H9 (cell line): ENCODE measurements at regions not wholly inside any gene's neighbourhood (a gene's known extent, or its start where the extent isn't known, plus 50 kb on each side); places are given as distances from the start of the nearest gene placed in this dataset.

Experiments used
- DNase-seq: peaks from one replicate; pipeline ENCODE4 v3.0.0-alpha.2; 2017
- H2AFZ ChIP-seq: one replicate; pipeline ENCODE4 v1.6.1; 2013; ENCODE audit warnings: mild to moderate bottlenecking, low read length, control low read depth, moderate library complexity
- H2AK5ac ChIP-seq: 2 replicates; pipeline ENCODE4 v1.6.1; 2013; ENCODE audit warnings: low read length, control low read depth, mixed read lengths; ENCODE audit not compliant: insufficient read length
- H2BK120ac ChIP-seq: one replicate; pipeline ENCODE4 v1.6.1; 2013; ENCODE audit warnings: low read depth, mild to moderate bottlenecking, low read length, control low read depth, inconsistent platforms; ENCODE audit not compliant: poor library complexity, severe bottlenecking
- H2BK12ac ChIP-seq: 2 replicates; pipeline ENCODE4 v1.6.1; 2013; ENCODE audit warnings: low read length, control low read depth, mixed read lengths, low read depth; ENCODE audit not compliant: insufficient read length
- H2BK15ac ChIP-seq: 2 replicates; pipeline ENCODE4 v1.6.1; 2013; ENCODE audit warnings: low read depth, low read length, control low read depth
- H2BK20ac ChIP-seq: one replicate; pipeline ENCODE4 v1.6.1; 2013; ENCODE audit warnings: low read depth, mild to moderate bottlenecking, low read length, control low read depth, inconsistent platforms; ENCODE audit not compliant: poor library complexity, severe bottlenecking
- H2BK5ac ChIP-seq: 2 replicates; pipeline ENCODE4 v1.6.1; 2013; ENCODE audit warnings: low read length, control low read depth, mixed read lengths; ENCODE audit not compliant: insufficient read length
- H3K14ac ChIP-seq: 2 replicates; pipeline ENCODE4 v1.6.1; 2013; ENCODE audit warnings: low read length, control low read depth; ENCODE audit not compliant: insufficient read depth
- H3K18ac ChIP-seq: 2 replicates; pipeline ENCODE4 v1.6.1; 2013; ENCODE audit warnings: low read depth, mild to moderate bottlenecking, mixed read lengths, low read length, control low read depth; ENCODE audit not compliant: insufficient read length
- H3K23ac ChIP-seq: 2 replicates; pipeline ENCODE4 v1.6.1; 2013; ENCODE audit warnings: low read length, control low read depth, mixed read lengths, low read depth; ENCODE audit not compliant: insufficient read length
- H3K23me2 ChIP-seq: 2 replicates; pipeline ENCODE4 v1.6.1; 2013; ENCODE audit warnings: low read depth, mild to moderate bottlenecking, mixed read lengths, low read length, control low read depth; ENCODE audit not compliant: insufficient read length, poor library complexity, severe bottlenecking
- H3K27ac ChIP-seq: 2 replicates; pipeline ENCODE4 v1.5.1; 2013; ENCODE audit warnings: low read length, control low read depth, mixed read lengths, low read depth; ENCODE audit not compliant: insufficient read length
- H3K27me3 ChIP-seq: 2 replicates; pipeline ENCODE4 v1.6.1; 2013; ENCODE audit warnings: low read length, control low read depth, inconsistent platforms; ENCODE audit not compliant: insufficient read depth
- H3K4ac ChIP-seq: 2 replicates; pipeline ENCODE4 v1.6.1; 2013; ENCODE audit warnings: low read depth, mild to moderate bottlenecking, control low read depth, inconsistent platforms, low read length, moderate library complexity
- H3K4me1 ChIP-seq: 2 replicates; pipeline ENCODE4 v1.6.1; 2013; ENCODE audit warnings: low read length, control low read depth, inconsistent platforms; ENCODE audit not compliant: insufficient read depth
- H3K4me2 ChIP-seq: 2 replicates; pipeline ENCODE4 v1.6.1; 2013; ENCODE audit warnings: low read length, control low read depth, mixed read lengths; ENCODE audit not compliant: insufficient read length, insufficient read depth
- H3K56ac ChIP-seq: 2 replicates; pipeline ENCODE4 v1.6.1; 2013; ENCODE audit warnings: low read depth, mild to moderate bottlenecking, mixed read lengths, low read length, control low read depth; ENCODE audit not compliant: insufficient read length
- H3K79me1 ChIP-seq: 2 replicates; pipeline ENCODE4 v1.6.1; 2013; ENCODE audit warnings: low read depth, mild to moderate bottlenecking, moderate library complexity, low read length, control low read depth, inconsistent platforms; ENCODE audit not compliant: insufficient read depth, poor library complexity, severe bottlenecking
- H3K79me2 ChIP-seq: 2 replicates; pipeline ENCODE4 v1.6.1; 2013; ENCODE audit warnings: low read length, control low read depth, inconsistent platforms; ENCODE audit not compliant: insufficient read depth
- H3K9ac ChIP-seq: 2 replicates; pipeline ENCODE4 v1.6.1; 2013; ENCODE audit warnings: low read length, control low read depth, mixed read lengths; ENCODE audit not compliant: insufficient read length; ENCODE audit errors: extremely low read depth
- H3K9me3 ChIP-seq: one replicate; pipeline ENCODE4 v1.6.1; 2013; ENCODE audit warnings: low read depth, low read length, inconsistent platforms; ENCODE audit not compliant: control insufficient read depth
- H3T11ph ChIP-seq: one replicate; pipeline ENCODE4 v1.6.1; 2013; ENCODE audit warnings: mild to moderate bottlenecking, low read length, control low read depth, inconsistent platforms
- H4K20me1 ChIP-seq: one replicate; pipeline ENCODE4 v1.6.1; 2013; ENCODE audit not compliant: control insufficient read depth, insufficient read length, insufficient read depth
- H4K5ac ChIP-seq: 2 replicates; pipeline ENCODE4 v1.6.1; 2013; ENCODE audit warnings: low read depth, mild to moderate bottlenecking, mixed read lengths, low read length, control low read depth; ENCODE audit not compliant: insufficient read length
- H4K8ac ChIP-seq: replicated peaks from 2 replicates; pipeline ENCODE4 v1.6.1; 2013; ENCODE audit warnings: low read length, control low read depth, mixed read lengths, low read depth; ENCODE audit not compliant: insufficient read length
- H4K91ac ChIP-seq: 2 replicates; pipeline ENCODE4 v1.6.1; 2013; ENCODE audit warnings: low read depth, mild to moderate bottlenecking, moderate library complexity, mixed read lengths, low read length, control low read depth; ENCODE audit not compliant: insufficient read length
- H3K27ac Mint-ChIP-seq, 3 experiments: 2 replicates in 2 of 3; 3 replicates in 1 of 3; pipeline ENCODE4 v1.8.0; 2020 to 2021; ENCODE audit warnings: mixed read lengths in 3 of 3, mild to moderate bottlenecking in 1 of 3, moderate library complexity in 1 of 3
- H3K27me3 Mint-ChIP-seq: 2 replicates; pipeline ENCODE4 v1.8.0; 2021; ENCODE audit warnings: low read depth, mild to moderate bottlenecking, moderate library complexity, mixed read lengths
- H3K36me3 Mint-ChIP-seq, 3 experiments: 2 replicates in 2 of 3; 3 replicates in 1 of 3; pipeline ENCODE4 v1.8.0; 2020 to 2021; ENCODE audit warnings: low read depth in 3 of 3, mixed read lengths in 3 of 3; ENCODE audit not compliant: insufficient read depth in 1 of 3
- H3K4me1 Mint-ChIP-seq, 2 experiments: 2 replicates each; pipeline ENCODE4 v1.8.0; 2020; ENCODE audit warnings: mixed read lengths in 2 of 2
- H3K4me3 Mint-ChIP-seq, 2 experiments: 2 replicates in 1 of 2; 3 replicates in 1 of 2; pipeline ENCODE4 v1.8.0; 2020 to 2021; ENCODE audit warnings: mild to moderate bottlenecking in 2 of 2, mixed read lengths in 2 of 2, moderate library complexity in 1 of 2
- H3K9me3 Mint-ChIP-seq, 2 experiments: 2 replicates in 1 of 2; 3 replicates in 1 of 2; pipeline ENCODE4 v1.8.0; 2020; ENCODE audit warnings: mild to moderate bottlenecking in 2 of 2, mixed read lengths in 2 of 2, moderate library complexity in 1 of 2
- WGBS: extraction: QIAGEN DNeasy Blood & Tissue Kit; methylation state at CpG from one replicate; pipeline ENCODE4 v1.1.7; 2013; ENCODE audit warnings: missing lambda C conversion rate, low lambda C conversion rate, mixed read lengths; ENCODE audit not compliant: insufficient read length; ENCODE audit errors: extremely low coverage; 5-methylcytosine and 5-hydroxymethylcytosine counted together
- TF ChIP-seq, protein P1 (sequence below): fragments of 200-600 bp; sonication (generic); conservative IDR thresholded peaks from 3 replicates; pipeline ENCODE4 v1.8.0; 2021; ENCODE audit warnings: antibody characterized with exemption, mild to moderate bottlenecking

- no peak overlapping the region for H3K4me3 Mint-ChIP-seq
- peaks cover 0 to 5% (median 0%) of the 10 kb centered on the region in 3 experiments; a peak in 3 of 7 replicates for H3K36me3 Mint-ChIP-seq
- Histone ChIP-seq H3K27me3 (no peaks in the 10 kb centered on the region), H3K23ac (no peak overlapping the region), H4K8ac (no peak overlapping the region), H3K79me1 (no peaks in the 10 kb centered on the region), H2AK5ac (no peak overlapping the region), H2BK120ac (no peak overlapping the region), H3K9me3 (no peaks in the 10 kb centered on the region), H3K56ac (no peak overlapping the region), H3K14ac (no peak overlapping the region), H3K79me2 (no peaks in the 10 kb centered on the region), H2BK20ac (no peak overlapping the region), H4K5ac (no peak overlapping the region), H3K27ac (no peak overlapping the region), H3K4me1 (no peaks in the 10 kb centered on the region), H3K9ac (no peak overlapping the region), H4K20me1 (no peaks in the 10 kb centered on the region), H3K4ac (no peak overlapping the region), H3K18ac (no peak overlapping the region), H4K91ac (no peak overlapping the region), H3K4me2 (no peak overlapping the region), H2AFZ (no peak overlapping the region), H2BK5ac (no peak overlapping the region), H2BK15ac (no peak overlapping the region), H2BK12ac (no peak overlapping the region), H3K23me2 (no peaks in the 10 kb centered on the region), H3T11ph (no peak overlapping the region)
- DNase-seq = no peak
- H3K27me3 Mint-ChIP-seq = peaks cover 3% of the 10 kb centered on the region
- H3K27ac Mint-ChIP-seq = no peak overlapping the region
- H3K4me1 Mint-ChIP-seq = no peaks in the 10 kb centered on the region
- peaks cover 3 to 7% of the 10 kb centered on the region in 2 experiments; a peak in 4 of 5 replicates for H3K9me3 Mint-ChIP-seq
- TF ChIP-seq, protein P1, sequence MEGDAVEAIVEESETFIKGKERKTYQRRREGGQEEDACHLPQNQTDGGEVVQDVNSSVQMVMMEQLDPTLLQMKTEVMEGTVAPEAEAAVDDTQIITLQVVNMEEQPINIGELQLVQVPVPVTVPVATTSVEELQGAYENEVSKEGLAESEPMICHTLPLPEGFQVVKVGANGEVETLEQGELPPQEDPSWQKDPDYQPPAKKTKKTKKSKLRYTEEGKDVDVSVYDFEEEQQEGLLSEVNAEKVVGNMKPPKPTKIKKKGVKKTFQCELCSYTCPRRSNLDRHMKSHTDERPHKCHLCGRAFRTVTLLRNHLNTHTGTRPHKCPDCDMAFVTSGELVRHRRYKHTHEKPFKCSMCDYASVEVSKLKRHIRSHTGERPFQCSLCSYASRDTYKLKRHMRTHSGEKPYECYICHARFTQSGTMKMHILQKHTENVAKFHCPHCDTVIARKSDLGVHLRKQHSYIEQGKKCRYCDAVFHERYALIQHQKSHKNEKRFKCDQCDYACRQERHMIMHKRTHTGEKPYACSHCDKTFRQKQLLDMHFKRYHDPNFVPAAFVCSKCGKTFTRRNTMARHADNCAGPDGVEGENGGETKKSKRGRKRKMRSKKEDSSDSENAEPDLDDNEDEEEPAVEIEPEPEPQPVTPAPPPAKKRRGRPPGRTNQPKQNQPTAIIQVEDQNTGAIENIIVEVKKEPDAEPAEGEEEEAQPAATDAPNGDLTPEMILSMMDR = no peak
- WGBS = no CpG with 5 or more reads among the region's 11 CpGs
Observed at GRCh38 chr20:48105526-48105925, 320.2 kb upstream of the SULF2 start.
